Chondrocyte (in vitro differentiated cells): ENCODE measurements at regions not wholly inside any gene's neighbourhood (a gene's known extent, or its start where the extent isn't known, plus 50 kb on each side); places are given as distances from the start of the nearest gene placed in this dataset.

Experiments used
- DNase-seq: peaks from one replicate; pipeline ENCODE4 v3.0.0; 2021; ENCODE audit warnings: mixed read lengths, low spot score
- H3K27ac Mint-ChIP-seq: one replicate; pipeline ENCODE4 v1.8.0; 2021; ENCODE audit warnings: mild to moderate bottlenecking, moderate library complexity, mixed read lengths; ENCODE audit not compliant: unreplicated experiment
- H3K27me3 Mint-ChIP-seq: 2 replicates; pipeline ENCODE4 v1.8.0; 2021; ENCODE audit warnings: low read depth, mixed read lengths
- H3K36me3 Mint-ChIP-seq: 2 replicates; pipeline ENCODE4 v1.8.0; 2021; ENCODE audit warnings: low read depth, mixed read lengths
- H3K4me1 Mint-ChIP-seq: 2 replicates; pipeline ENCODE4 v1.8.0; 2021; ENCODE audit warnings: low read depth, mild to moderate bottlenecking, mixed read lengths
- H3K4me3 Mint-ChIP-seq: one replicate; pipeline ENCODE4 v1.8.0; 2021; ENCODE audit warnings: mild to moderate bottlenecking, moderate library complexity, mixed read lengths; ENCODE audit not compliant: unreplicated experiment
- H3K9me3 Mint-ChIP-seq: 2 replicates; pipeline ENCODE4 v1.8.0; 2021; ENCODE audit warnings: low read depth, mixed read lengths
- TF ChIP-seq, protein P1 (sequence below): fragments of 200-600 bp; sonication (generic); IDR thresholded peaks from 2 replicates; pipeline ENCODE4 v1.5.0; 2021; ENCODE audit warnings: antibody characterized with exemption, mild to moderate bottlenecking, moderate library complexity

DNA sequence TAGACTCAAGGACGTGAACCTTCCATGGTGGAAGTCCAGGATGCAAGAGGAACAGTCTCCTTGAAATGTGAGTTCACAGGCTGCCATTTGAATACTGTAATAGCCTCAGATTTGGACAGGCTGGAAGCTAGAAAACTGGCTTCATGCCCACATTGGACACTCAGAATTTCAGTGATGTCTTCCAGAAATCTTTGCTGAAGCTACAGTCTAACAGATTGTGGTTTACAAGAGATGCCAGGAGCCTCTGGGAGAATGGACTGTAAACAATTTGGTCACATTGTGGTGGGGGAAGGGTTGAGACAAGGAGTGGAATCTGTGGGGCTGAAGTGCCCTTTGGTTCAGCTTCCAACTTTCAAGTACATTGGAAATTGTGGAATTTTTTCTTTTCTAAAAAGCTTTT, 252.0 kb upstream of the PROK2 start:
- Mint-ChIP-seq H3K4me3 (no peak overlapping the region), H3K27ac (no peak overlapping the region), H3K9me3 (peaks cover 3% of the 10 kb centered on the region), H3K36me3 (peaks cover 2% of the 10 kb centered on the region), H3K27me3 (peaks cover 22% of the 10 kb centered on the region), H3K4me1 (no peaks in the 10 kb centered on the region)
- no peak for DNase-seq
- TF ChIP-seq, protein P1, sequence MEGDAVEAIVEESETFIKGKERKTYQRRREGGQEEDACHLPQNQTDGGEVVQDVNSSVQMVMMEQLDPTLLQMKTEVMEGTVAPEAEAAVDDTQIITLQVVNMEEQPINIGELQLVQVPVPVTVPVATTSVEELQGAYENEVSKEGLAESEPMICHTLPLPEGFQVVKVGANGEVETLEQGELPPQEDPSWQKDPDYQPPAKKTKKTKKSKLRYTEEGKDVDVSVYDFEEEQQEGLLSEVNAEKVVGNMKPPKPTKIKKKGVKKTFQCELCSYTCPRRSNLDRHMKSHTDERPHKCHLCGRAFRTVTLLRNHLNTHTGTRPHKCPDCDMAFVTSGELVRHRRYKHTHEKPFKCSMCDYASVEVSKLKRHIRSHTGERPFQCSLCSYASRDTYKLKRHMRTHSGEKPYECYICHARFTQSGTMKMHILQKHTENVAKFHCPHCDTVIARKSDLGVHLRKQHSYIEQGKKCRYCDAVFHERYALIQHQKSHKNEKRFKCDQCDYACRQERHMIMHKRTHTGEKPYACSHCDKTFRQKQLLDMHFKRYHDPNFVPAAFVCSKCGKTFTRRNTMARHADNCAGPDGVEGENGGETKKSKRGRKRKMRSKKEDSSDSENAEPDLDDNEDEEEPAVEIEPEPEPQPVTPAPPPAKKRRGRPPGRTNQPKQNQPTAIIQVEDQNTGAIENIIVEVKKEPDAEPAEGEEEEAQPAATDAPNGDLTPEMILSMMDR: no peak

DNA sequence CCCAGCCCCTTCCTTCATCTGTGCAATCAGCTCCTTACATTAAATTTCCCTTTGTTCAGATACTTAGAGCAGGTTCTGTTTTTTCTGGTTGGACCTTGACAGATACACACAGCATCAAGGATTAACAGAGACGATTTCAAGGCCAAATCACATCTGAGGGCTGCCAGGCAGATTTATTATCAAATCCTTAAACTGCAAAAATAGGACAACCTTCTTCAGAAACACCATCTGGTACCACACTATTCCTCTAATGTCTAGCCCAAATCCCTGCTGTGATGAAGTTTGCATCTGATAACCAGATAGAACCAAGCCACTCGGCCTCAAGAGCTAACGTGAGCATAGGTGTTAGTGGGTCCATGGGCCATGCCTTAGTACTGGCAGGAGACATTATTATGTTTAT, 250.7 kb upstream of the PROK2 start:
- peaks cover 23% of the 10 kb centered on the region for H3K27me3 Mint-ChIP-seq
- TF ChIP-seq, protein P1: no peak
- peaks cover 2% of the 10 kb centered on the region for H3K36me3 Mint-ChIP-seq
- H3K4me1 Mint-ChIP-seq: no peaks in the 10 kb centered on the region
- H3K9me3 Mint-ChIP-seq: peaks cover 3% of the 10 kb centered on the region
- no peak overlapping the region for H3K4me3 Mint-ChIP-seq
- H3K27ac Mint-ChIP-seq: no peak overlapping the region
- DNase-seq: no peak

DNA sequence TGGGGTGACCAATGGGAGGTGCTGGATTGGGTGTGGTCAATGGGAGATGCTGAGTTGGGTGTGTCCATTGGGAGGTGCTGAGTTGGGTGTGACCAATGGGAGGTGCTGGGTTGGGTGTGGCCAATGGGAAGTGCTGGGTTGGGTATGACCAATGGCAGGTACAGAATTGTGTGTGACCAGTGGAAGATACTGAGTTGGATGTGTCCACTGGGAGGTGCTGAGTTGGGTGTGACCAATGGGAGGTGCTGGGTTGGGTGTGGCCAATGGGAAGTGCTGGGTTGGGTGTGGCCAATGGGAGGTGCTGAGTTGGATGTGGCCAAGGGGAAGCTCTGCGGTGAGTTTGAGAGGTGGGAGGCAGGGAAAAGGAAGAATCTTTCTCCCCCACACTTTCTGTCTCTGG, 250.0 kb upstream of the PROK2 start:
- DNase-seq: no peak
- H3K4me3 Mint-ChIP-seq: no peak overlapping the region
- peaks cover 2% of the 10 kb centered on the region for H3K36me3 Mint-ChIP-seq
- peaks cover 3% of the 10 kb centered on the region for H3K9me3 Mint-ChIP-seq
- peaks cover 23% of the 10 kb centered on the region for H3K27me3 Mint-ChIP-seq
- H3K27ac Mint-ChIP-seq: no peak overlapping the region
- no peaks in the 10 kb centered on the region for H3K4me1 Mint-ChIP-seq
- TF ChIP-seq, protein P1: no peak

DNA sequence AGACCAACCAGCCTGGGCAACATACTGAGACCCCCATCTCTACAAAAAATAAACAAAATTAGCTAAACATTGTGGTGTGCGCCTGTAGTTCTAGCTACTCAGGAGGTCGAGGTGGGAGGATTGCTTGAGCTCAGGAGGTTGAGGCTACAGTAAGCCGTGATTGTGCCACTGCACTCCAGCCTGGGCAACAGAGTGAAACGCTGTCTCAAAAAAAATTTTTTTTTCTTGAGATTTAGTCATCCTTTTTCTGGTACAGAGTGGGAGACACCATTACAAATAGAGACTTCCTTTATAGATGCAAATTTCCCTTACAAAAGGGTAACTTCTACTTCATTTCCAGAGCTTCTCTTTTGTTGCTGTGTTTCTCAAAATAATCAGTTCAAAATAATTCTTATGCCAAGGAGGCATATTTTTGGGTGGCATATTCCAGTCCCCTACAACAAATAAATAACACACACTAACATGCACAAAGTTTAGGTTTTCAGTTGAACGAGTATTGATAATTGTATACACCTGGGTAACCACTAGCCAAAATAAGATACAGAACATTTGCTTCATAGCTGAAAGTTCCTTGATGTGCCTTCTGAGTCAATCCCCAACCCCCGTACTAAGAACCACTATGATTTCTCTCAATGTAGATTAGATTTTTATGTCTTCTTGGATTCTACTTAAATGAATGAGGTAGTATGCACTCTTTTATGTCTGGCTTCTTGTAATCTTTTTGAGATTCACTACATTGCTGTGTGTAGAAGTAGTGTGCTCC, 248.9 kb upstream of the PROK2 start:
- no peak overlapping the region for H3K27ac Mint-ChIP-seq
- TF ChIP-seq, protein P1: no peak
- H3K4me1 Mint-ChIP-seq: no peaks in the 10 kb centered on the region
- H3K4me3 Mint-ChIP-seq: no peak overlapping the region
- peaks cover 20% of the 10 kb centered on the region for H3K27me3 Mint-ChIP-seq
- no peak for DNase-seq
- peaks cover 3% of the 10 kb centered on the region for H3K9me3 Mint-ChIP-seq
- H3K36me3 Mint-ChIP-seq: peaks cover 2% of the 10 kb centered on the region

DNA sequence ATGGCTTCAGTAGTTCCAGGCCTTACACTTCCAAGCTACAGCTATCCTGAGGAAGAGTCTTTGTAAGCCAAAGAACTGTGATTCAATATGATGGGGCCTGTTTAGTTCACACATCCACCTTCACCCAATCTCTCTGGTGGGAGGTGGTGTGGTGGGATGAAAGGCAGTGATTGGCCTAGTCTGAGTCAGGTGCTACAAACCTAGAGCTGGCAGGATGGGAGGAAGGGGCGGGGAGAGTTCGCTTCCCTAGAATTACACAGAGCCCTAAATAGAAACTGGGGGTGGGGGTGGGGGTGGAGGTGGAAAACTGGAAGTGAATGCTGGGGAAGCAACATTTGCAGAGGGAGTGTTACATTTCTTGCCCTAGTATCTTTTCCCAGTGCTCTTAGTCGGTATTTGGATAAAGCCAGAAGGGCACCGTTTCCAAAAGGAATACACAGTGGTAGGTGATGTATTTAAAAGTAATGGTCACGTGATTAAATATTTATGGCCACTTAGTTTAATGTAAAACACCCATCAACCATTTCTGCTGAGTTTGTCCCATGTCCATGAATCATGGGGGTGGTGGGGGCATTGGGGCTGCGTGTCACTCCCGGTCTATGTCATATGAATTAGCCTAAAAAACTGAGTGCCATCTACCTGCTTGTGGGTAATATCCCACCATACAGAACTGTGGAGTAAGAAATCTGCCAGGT, 247.6 kb upstream of the PROK2 start:
- Mint-ChIP-seq H3K36me3 (peaks cover 2% of the 10 kb centered on the region), H3K27ac (no peak overlapping the region), H3K4me3 (no peak overlapping the region), H3K9me3 (peaks cover 2% of the 10 kb centered on the region), H3K27me3 (peaks cover 14% of the 10 kb centered on the region), H3K4me1 (no peaks in the 10 kb centered on the region)
- TF ChIP-seq, protein P1: no peak
- DNase-seq: no peak
